H9 (cell line): ENCODE measurements at regions not wholly inside any gene's neighbourhood (a gene's known extent, or its start where the extent isn't known, plus 50 kb on each side); places are given as distances from the start of the nearest gene placed in this dataset.

Source experiments
- DNase-seq: peaks from one replicate; pipeline ENCODE4 v3.0.0-alpha.2; 2017
- H2AFZ ChIP-seq: one replicate; pipeline ENCODE4 v1.6.1; 2013; ENCODE audit warnings: mild to moderate bottlenecking, low read length, control low read depth, moderate library complexity
- H2AK5ac ChIP-seq: 2 replicates; pipeline ENCODE4 v1.6.1; 2013; ENCODE audit warnings: low read length, control low read depth, mixed read lengths; ENCODE audit not compliant: insufficient read length
- H2BK120ac ChIP-seq: one replicate; pipeline ENCODE4 v1.6.1; 2013; ENCODE audit warnings: low read depth, mild to moderate bottlenecking, low read length, control low read depth, inconsistent platforms; ENCODE audit not compliant: poor library complexity, severe bottlenecking
- H2BK12ac ChIP-seq: 2 replicates; pipeline ENCODE4 v1.6.1; 2013; ENCODE audit warnings: low read length, control low read depth, mixed read lengths, low read depth; ENCODE audit not compliant: insufficient read length
- H2BK15ac ChIP-seq: 2 replicates; pipeline ENCODE4 v1.6.1; 2013; ENCODE audit warnings: low read depth, low read length, control low read depth
- H2BK20ac ChIP-seq: one replicate; pipeline ENCODE4 v1.6.1; 2013; ENCODE audit warnings: low read depth, mild to moderate bottlenecking, low read length, control low read depth, inconsistent platforms; ENCODE audit not compliant: poor library complexity, severe bottlenecking
- H2BK5ac ChIP-seq: 2 replicates; pipeline ENCODE4 v1.6.1; 2013; ENCODE audit warnings: low read length, control low read depth, mixed read lengths; ENCODE audit not compliant: insufficient read length
- H3K14ac ChIP-seq: 2 replicates; pipeline ENCODE4 v1.6.1; 2013; ENCODE audit warnings: low read length, control low read depth; ENCODE audit not compliant: insufficient read depth
- H3K18ac ChIP-seq: 2 replicates; pipeline ENCODE4 v1.6.1; 2013; ENCODE audit warnings: low read depth, mild to moderate bottlenecking, mixed read lengths, low read length, control low read depth; ENCODE audit not compliant: insufficient read length
- H3K23ac ChIP-seq: 2 replicates; pipeline ENCODE4 v1.6.1; 2013; ENCODE audit warnings: low read length, control low read depth, mixed read lengths, low read depth; ENCODE audit not compliant: insufficient read length
- H3K23me2 ChIP-seq: 2 replicates; pipeline ENCODE4 v1.6.1; 2013; ENCODE audit warnings: low read depth, mild to moderate bottlenecking, mixed read lengths, low read length, control low read depth; ENCODE audit not compliant: insufficient read length, poor library complexity, severe bottlenecking
- H3K27ac ChIP-seq: 2 replicates; pipeline ENCODE4 v1.5.1; 2013; ENCODE audit warnings: low read length, control low read depth, mixed read lengths, low read depth; ENCODE audit not compliant: insufficient read length
- H3K27me3 ChIP-seq: 2 replicates; pipeline ENCODE4 v1.6.1; 2013; ENCODE audit warnings: low read length, control low read depth, inconsistent platforms; ENCODE audit not compliant: insufficient read depth
- H3K4ac ChIP-seq: 2 replicates; pipeline ENCODE4 v1.6.1; 2013; ENCODE audit warnings: low read depth, mild to moderate bottlenecking, control low read depth, inconsistent platforms, low read length, moderate library complexity
- H3K4me1 ChIP-seq: 2 replicates; pipeline ENCODE4 v1.6.1; 2013; ENCODE audit warnings: low read length, control low read depth, inconsistent platforms; ENCODE audit not compliant: insufficient read depth
- H3K4me2 ChIP-seq: 2 replicates; pipeline ENCODE4 v1.6.1; 2013; ENCODE audit warnings: low read length, control low read depth, mixed read lengths; ENCODE audit not compliant: insufficient read length, insufficient read depth
- H3K56ac ChIP-seq: 2 replicates; pipeline ENCODE4 v1.6.1; 2013; ENCODE audit warnings: low read depth, mild to moderate bottlenecking, mixed read lengths, low read length, control low read depth; ENCODE audit not compliant: insufficient read length
- H3K79me1 ChIP-seq: 2 replicates; pipeline ENCODE4 v1.6.1; 2013; ENCODE audit warnings: low read depth, mild to moderate bottlenecking, moderate library complexity, low read length, control low read depth, inconsistent platforms; ENCODE audit not compliant: insufficient read depth, poor library complexity, severe bottlenecking
- H3K79me2 ChIP-seq: 2 replicates; pipeline ENCODE4 v1.6.1; 2013; ENCODE audit warnings: low read length, control low read depth, inconsistent platforms; ENCODE audit not compliant: insufficient read depth
- H3K9ac ChIP-seq: 2 replicates; pipeline ENCODE4 v1.6.1; 2013; ENCODE audit warnings: low read length, control low read depth, mixed read lengths; ENCODE audit not compliant: insufficient read length; ENCODE audit errors: extremely low read depth
- H3K9me3 ChIP-seq: one replicate; pipeline ENCODE4 v1.6.1; 2013; ENCODE audit warnings: low read depth, low read length, inconsistent platforms; ENCODE audit not compliant: control insufficient read depth
- H3T11ph ChIP-seq: one replicate; pipeline ENCODE4 v1.6.1; 2013; ENCODE audit warnings: mild to moderate bottlenecking, low read length, control low read depth, inconsistent platforms
- H4K20me1 ChIP-seq: one replicate; pipeline ENCODE4 v1.6.1; 2013; ENCODE audit not compliant: control insufficient read depth, insufficient read length, insufficient read depth
- H4K5ac ChIP-seq: 2 replicates; pipeline ENCODE4 v1.6.1; 2013; ENCODE audit warnings: low read depth, mild to moderate bottlenecking, mixed read lengths, low read length, control low read depth; ENCODE audit not compliant: insufficient read length
- H4K8ac ChIP-seq: replicated peaks from 2 replicates; pipeline ENCODE4 v1.6.1; 2013; ENCODE audit warnings: low read length, control low read depth, mixed read lengths, low read depth; ENCODE audit not compliant: insufficient read length
- H4K91ac ChIP-seq: 2 replicates; pipeline ENCODE4 v1.6.1; 2013; ENCODE audit warnings: low read depth, mild to moderate bottlenecking, moderate library complexity, mixed read lengths, low read length, control low read depth; ENCODE audit not compliant: insufficient read length
- H3K27ac Mint-ChIP-seq, 3 experiments: 2 replicates in 2 of 3; 3 replicates in 1 of 3; pipeline ENCODE4 v1.8.0; 2020 to 2021; ENCODE audit warnings: mixed read lengths in 3 of 3, mild to moderate bottlenecking in 1 of 3, moderate library complexity in 1 of 3
- H3K27me3 Mint-ChIP-seq: 2 replicates; pipeline ENCODE4 v1.8.0; 2021; ENCODE audit warnings: low read depth, mild to moderate bottlenecking, moderate library complexity, mixed read lengths
- H3K36me3 Mint-ChIP-seq, 3 experiments: 2 replicates in 2 of 3; 3 replicates in 1 of 3; pipeline ENCODE4 v1.8.0; 2020 to 2021; ENCODE audit warnings: low read depth in 3 of 3, mixed read lengths in 3 of 3; ENCODE audit not compliant: insufficient read depth in 1 of 3
- H3K4me1 Mint-ChIP-seq, 2 experiments: 2 replicates each; pipeline ENCODE4 v1.8.0; 2020; ENCODE audit warnings: mixed read lengths in 2 of 2
- H3K4me3 Mint-ChIP-seq, 2 experiments: 2 replicates in 1 of 2; 3 replicates in 1 of 2; pipeline ENCODE4 v1.8.0; 2020 to 2021; ENCODE audit warnings: mild to moderate bottlenecking in 2 of 2, mixed read lengths in 2 of 2, moderate library complexity in 1 of 2
- H3K9me3 Mint-ChIP-seq, 2 experiments: 2 replicates in 1 of 2; 3 replicates in 1 of 2; pipeline ENCODE4 v1.8.0; 2020; ENCODE audit warnings: mild to moderate bottlenecking in 2 of 2, mixed read lengths in 2 of 2, moderate library complexity in 1 of 2
- WGBS: extraction: QIAGEN DNeasy Blood & Tissue Kit; methylation state at CpG from one replicate; pipeline ENCODE4 v1.1.7; 2013; ENCODE audit warnings: missing lambda C conversion rate, low lambda C conversion rate, mixed read lengths; ENCODE audit not compliant: insufficient read length; ENCODE audit errors: extremely low coverage; 5-methylcytosine and 5-hydroxymethylcytosine counted together
- TF ChIP-seq, protein P1 (sequence below): fragments of 200-600 bp; sonication (generic); conservative IDR thresholded peaks from 3 replicates; pipeline ENCODE4 v1.8.0; 2021; ENCODE audit warnings: antibody characterized with exemption, mild to moderate bottlenecking

GRCh38 chr6:80679992-80680391 is 573.5 kb downstream of the BCKDHB start:
- Histone ChIP-seq H3K4me1 (no peaks in the 10 kb centered on the region), H3T11ph (no peak overlapping the region), H3K18ac (no peak overlapping the region), H2BK5ac (no peak overlapping the region), H3K4ac (no peak overlapping the region), H4K5ac (no peak overlapping the region), H3K56ac (no peak overlapping the region), H3K14ac (no peak overlapping the region), H3K23me2 (no peaks in the 10 kb centered on the region), H2BK20ac (no peak overlapping the region), H2AK5ac (no peak overlapping the region), H3K9ac (no peak overlapping the region), H3K27ac (no peak overlapping the region), H4K20me1 (no peaks in the 10 kb centered on the region), H3K9me3 (no peaks in the 10 kb centered on the region), H2BK15ac (no peak overlapping the region), H2BK120ac (no peak overlapping the region), H2BK12ac (no peak overlapping the region), H2AFZ (no peak overlapping the region), H3K79me2 (no peaks in the 10 kb centered on the region), H3K4me2 (no peak overlapping the region), H3K27me3 (no peaks in the 10 kb centered on the region), H4K8ac (no peak overlapping the region), H3K23ac (no peak overlapping the region), H3K79me1 (no peaks in the 10 kb centered on the region), H4K91ac (no peak overlapping the region)
- peaks cover 0 to 20% (median 2%) of the 10 kb centered on the region in 3 experiments; a peak in 3 of 7 replicates for H3K36me3 Mint-ChIP-seq
- H3K4me1 Mint-ChIP-seq, result peaks cover 8 to 9% of the 10 kb centered on the region in 2 experiments
- peaks cover 8 to 10% of the 10 kb centered on the region in 2 experiments; a peak in 4 of 5 replicates for H3K9me3 Mint-ChIP-seq
- DNase-seq, result no peak
- H3K27me3 Mint-ChIP-seq, result no peaks in the 10 kb centered on the region
- no peak overlapping the region for H3K4me3 Mint-ChIP-seq
- WGBS, result no CpG with 5 or more reads among the region's 2 CpGs
- TF ChIP-seq, protein P1, sequence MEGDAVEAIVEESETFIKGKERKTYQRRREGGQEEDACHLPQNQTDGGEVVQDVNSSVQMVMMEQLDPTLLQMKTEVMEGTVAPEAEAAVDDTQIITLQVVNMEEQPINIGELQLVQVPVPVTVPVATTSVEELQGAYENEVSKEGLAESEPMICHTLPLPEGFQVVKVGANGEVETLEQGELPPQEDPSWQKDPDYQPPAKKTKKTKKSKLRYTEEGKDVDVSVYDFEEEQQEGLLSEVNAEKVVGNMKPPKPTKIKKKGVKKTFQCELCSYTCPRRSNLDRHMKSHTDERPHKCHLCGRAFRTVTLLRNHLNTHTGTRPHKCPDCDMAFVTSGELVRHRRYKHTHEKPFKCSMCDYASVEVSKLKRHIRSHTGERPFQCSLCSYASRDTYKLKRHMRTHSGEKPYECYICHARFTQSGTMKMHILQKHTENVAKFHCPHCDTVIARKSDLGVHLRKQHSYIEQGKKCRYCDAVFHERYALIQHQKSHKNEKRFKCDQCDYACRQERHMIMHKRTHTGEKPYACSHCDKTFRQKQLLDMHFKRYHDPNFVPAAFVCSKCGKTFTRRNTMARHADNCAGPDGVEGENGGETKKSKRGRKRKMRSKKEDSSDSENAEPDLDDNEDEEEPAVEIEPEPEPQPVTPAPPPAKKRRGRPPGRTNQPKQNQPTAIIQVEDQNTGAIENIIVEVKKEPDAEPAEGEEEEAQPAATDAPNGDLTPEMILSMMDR, result no peak
- no peak overlapping the region for H3K27ac Mint-ChIP-seq
